ENCODE measurements at regions not wholly inside any gene's neighbourhood (a gene's known extent, or its start where the extent isn't known, plus 50 kb on each side); places are given as distances from the start of the nearest gene placed in this dataset.

- TF ChIP-seq CTCF (IDR thresholded peaks at IDR 0.05; ENCODE audit: control extremely low read depth in 1 of 3, insufficient read depth in 1 of 3, low read depth in 1 of 3, low read length in 3 of 3) (no peak), TCF12 (IDR thresholded peaks at IDR 0.05; ENCODE audit: low read depth, low read length) (no peak), GABPA (IDR thresholded peaks at IDR 0.05; ENCODE audit: borderline replicate concordance, insufficient read depth, low read length) (no peak), POLR2AphosphoS5 (IDR thresholded peaks at IDR 0.05; ENCODE audit: low read depth, low read length) (no peak), POLR2A (IDR thresholded peaks at IDR 0.05; ENCODE audit: control extremely low read depth in 1 of 2, low read depth in 2 of 2, low read length in 2 of 2) (no peak), RBBP5 (IDR thresholded peaks at IDR 0.05; ENCODE audit: borderline replicate concordance, low read depth, low read length) (no peak), RAD21 (IDR thresholded peaks at IDR 0.05 in 1 of 2, conservative IDR thresholded peaks at IDR 0.05 in 1 of 2; ENCODE audit: low read depth in 2 of 2, low read length in 2 of 2) (no peak), BCL11A (IDR thresholded peaks at IDR 0.05; ENCODE audit: low read depth in 2 of 2, low read length in 2 of 2) (no peak), YY1 (IDR thresholded peaks at IDR 0.05; ENCODE audit: low read depth, low read length) (no peak), EP300 (IDR thresholded peaks at IDR 0.05; ENCODE audit: borderline replicate concordance in 1 of 2, low read depth in 2 of 2, low read length in 2 of 2) (no peak), USF2 (IDR thresholded peaks at IDR 0.05; ENCODE audit: low read length) (no peak), MAX (IDR thresholded peaks at IDR 0.05) (no peak), EGR1 (IDR thresholded peaks at IDR 0.05; ENCODE audit: borderline replicate concordance, low read depth, low read length) (no peak), SUZ12 (IDR thresholded peaks at IDR 0.05; ENCODE audit: low read length) (no peak)
These were observed 895.6 kb upstream of the SLC10A2 start for GRCh38 chr13:103961784-103962183.
